Lower leg skin (tissue), 3 donors: ENCODE measurements at regions not wholly inside any gene's neighbourhood (a gene's known extent, or its start where the extent isn't known, plus 50 kb on each side); places are given as distances from the start of the nearest gene placed in this dataset.

ENCODE experiments used
- POLR2A ChIP-seq, 2 donors: fragments of 450-650 bp; IDR thresholded peaks; one replicate each; pipeline ENCODE4 v1.6.1; 2016 to 2017; ENCODE audit warnings: antibody characterized with exemption in 2 of 2, mild to moderate bottlenecking in 1 of 2, moderate library complexity in 1 of 2
- TF ChIP-seq, protein P1 (sequence below), 3 donors: fragments of 450-650 bp; IDR thresholded peaks; one replicate each; pipeline ENCODE4 v1.5.1; 2016; ENCODE audit warnings: antibody characterized with exemption in 3 of 3, mild to moderate bottlenecking in 3 of 3, moderate library complexity in 2 of 3

DNA sequence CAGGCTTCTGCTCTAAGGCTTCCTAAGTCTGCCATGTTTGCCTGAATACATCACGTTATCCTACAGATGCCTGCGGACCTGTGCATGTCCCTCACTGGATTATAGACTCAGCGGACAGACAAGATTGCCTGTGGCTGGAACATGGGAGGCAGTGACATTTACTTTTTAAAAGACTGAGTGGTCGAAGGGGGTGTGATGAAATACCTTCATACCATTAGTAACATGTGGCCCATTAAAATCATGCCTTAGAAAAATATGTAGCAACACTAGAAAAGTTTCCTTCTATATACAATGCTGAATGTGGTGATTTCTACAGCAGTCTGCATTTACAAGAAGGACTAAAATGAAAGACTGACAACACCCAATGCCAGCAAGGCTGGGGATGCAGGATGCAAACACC lies 154.4 kb downstream of the ASB1 start:
- TF ChIP-seq, protein P1, sequence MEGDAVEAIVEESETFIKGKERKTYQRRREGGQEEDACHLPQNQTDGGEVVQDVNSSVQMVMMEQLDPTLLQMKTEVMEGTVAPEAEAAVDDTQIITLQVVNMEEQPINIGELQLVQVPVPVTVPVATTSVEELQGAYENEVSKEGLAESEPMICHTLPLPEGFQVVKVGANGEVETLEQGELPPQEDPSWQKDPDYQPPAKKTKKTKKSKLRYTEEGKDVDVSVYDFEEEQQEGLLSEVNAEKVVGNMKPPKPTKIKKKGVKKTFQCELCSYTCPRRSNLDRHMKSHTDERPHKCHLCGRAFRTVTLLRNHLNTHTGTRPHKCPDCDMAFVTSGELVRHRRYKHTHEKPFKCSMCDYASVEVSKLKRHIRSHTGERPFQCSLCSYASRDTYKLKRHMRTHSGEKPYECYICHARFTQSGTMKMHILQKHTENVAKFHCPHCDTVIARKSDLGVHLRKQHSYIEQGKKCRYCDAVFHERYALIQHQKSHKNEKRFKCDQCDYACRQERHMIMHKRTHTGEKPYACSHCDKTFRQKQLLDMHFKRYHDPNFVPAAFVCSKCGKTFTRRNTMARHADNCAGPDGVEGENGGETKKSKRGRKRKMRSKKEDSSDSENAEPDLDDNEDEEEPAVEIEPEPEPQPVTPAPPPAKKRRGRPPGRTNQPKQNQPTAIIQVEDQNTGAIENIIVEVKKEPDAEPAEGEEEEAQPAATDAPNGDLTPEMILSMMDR (IDR thresholded peaks at IDR 0.05) = no peak
- TF ChIP-seq POLR2A (IDR thresholded peaks at IDR 0.05) = no peak
